Uterus (tissue), 2 donors: ENCODE measurements at regions not wholly inside any gene's neighbourhood (a gene's known extent, or its start where the extent isn't known, plus 50 kb on each side); places are given as distances from the start of the nearest gene placed in this dataset.
"Not testable (repeated sequence)": the region's sequence is repeated elsewhere in the genome, so short reads cannot be mapped to it uniquely, and the experiment has no call there.

Experiments
- POLR2A ChIP-seq, 2 donors: fragments of 450-650 bp; IDR thresholded peaks; one replicate each; pipeline ENCODE4 v1.6.1; 2016; ENCODE audit warnings: antibody characterized with exemption in 2 of 2, mild to moderate bottlenecking in 1 of 2, moderate library complexity in 1 of 2
- TF ChIP-seq, protein P1 (sequence below), 4 experiments: fragments of 200-600 bp in 2 of 4; fragments of 450-650 bp in 2 of 4; sonication (generic) in 2 of 4; IDR thresholded peaks; one replicate each; pipeline ENCODE4 v1.5.1; 2016 to 2019; ENCODE audit warnings: antibody characterized with exemption in 4 of 4, mild to moderate bottlenecking in 2 of 4, moderate library complexity in 1 of 4

DNA sequence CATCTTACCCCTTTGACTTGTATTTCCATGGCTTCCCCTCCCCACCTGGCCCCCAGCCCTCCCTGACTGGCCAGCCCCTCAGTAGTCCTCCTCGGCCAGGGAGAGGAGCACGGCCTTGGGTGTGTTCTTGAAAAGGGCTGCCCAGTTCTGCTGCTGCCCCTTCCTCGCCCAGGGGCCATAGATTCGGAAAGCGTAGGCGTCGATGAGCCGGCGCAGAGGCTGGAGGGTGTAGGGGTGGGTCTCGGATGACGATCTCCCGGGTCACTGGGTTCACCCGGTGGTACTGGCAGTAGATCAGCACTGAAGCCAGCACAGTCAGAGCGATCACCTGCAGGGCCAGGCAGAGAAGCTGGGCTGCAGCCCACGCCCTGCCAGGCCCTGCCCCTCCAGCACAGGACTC is 71.7 kb downstream of the ZNF479 start:
- TF ChIP-seq, protein P1, sequence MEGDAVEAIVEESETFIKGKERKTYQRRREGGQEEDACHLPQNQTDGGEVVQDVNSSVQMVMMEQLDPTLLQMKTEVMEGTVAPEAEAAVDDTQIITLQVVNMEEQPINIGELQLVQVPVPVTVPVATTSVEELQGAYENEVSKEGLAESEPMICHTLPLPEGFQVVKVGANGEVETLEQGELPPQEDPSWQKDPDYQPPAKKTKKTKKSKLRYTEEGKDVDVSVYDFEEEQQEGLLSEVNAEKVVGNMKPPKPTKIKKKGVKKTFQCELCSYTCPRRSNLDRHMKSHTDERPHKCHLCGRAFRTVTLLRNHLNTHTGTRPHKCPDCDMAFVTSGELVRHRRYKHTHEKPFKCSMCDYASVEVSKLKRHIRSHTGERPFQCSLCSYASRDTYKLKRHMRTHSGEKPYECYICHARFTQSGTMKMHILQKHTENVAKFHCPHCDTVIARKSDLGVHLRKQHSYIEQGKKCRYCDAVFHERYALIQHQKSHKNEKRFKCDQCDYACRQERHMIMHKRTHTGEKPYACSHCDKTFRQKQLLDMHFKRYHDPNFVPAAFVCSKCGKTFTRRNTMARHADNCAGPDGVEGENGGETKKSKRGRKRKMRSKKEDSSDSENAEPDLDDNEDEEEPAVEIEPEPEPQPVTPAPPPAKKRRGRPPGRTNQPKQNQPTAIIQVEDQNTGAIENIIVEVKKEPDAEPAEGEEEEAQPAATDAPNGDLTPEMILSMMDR (IDR thresholded peaks at IDR 0.05), result not testable (repeated sequence)
- not testable (repeated sequence) for TF ChIP-seq POLR2A (IDR thresholded peaks at IDR 0.05)
